Stomach (tissue), 8 donors: ENCODE measurements at regions not wholly inside any gene's neighbourhood (a gene's known extent, or its start where the extent isn't known, plus 50 kb on each side); places are given as distances from the start of the nearest gene placed in this dataset.

Experiments
- DNase-seq, 2 donors: peaks; one replicate each; pipeline versions ENCODE4 v3.0.0 to v3.0.0-alpha.2; 2013 to 2019
- H3K27ac ChIP-seq, 5 donors: fragments of 200-600 bp in 4 of 5; sonication (generic) in 4 of 5; one replicate each; pipeline ENCODE4 v1.5.1; 2013 to 2019; ENCODE audit warnings: mild to moderate bottlenecking in 1 of 5, moderate library complexity in 1 of 5
- H3K27me3 ChIP-seq, 3 donors: fragments of 200-600 bp; sonication (generic); one replicate each; pipeline ENCODE4 v1.5.1; 2017 to 2019; ENCODE audit warnings: mixed run types in 1 of 3
- H3K36me3 ChIP-seq, 4 donors: fragments of 200-600 bp; sonication (generic); 1 replicate in 3 of 4; 2 replicates in 1 of 4; pipeline ENCODE4 v1.5.1; 2016 to 2019
- H3K4me1 ChIP-seq, 4 donors: fragments of 200-600 bp; sonication (generic); one replicate each; pipeline ENCODE4 v1.5.1; 2016 to 2019
- H3K4me3 ChIP-seq, 4 donors: fragments of 200-600 bp; sonication (generic) in 3 of 4; one replicate each; pipeline ENCODE4 v1.5.1; 2016 to 2019; ENCODE audit warnings: mild to moderate bottlenecking in 1 of 4
- H3K9me3 ChIP-seq, 4 donors: fragments of 200-600 bp; sonication (generic); one replicate each; pipeline ENCODE4 v1.5.1; 2016 to 2019
- EP300 ChIP-seq: sonication (generic); formaldehyde crosslinking; IDR thresholded peaks from one replicate; pipeline ENCODE4 v1.6.1; 2017; ENCODE audit warnings: antibody characterized with exemption
- POLR2A ChIP-seq, 4 donors: fragments of 450-650 bp; IDR thresholded peaks; one replicate each; pipeline ENCODE4 v1.6.1; 2016; ENCODE audit warnings: antibody characterized with exemption in 4 of 4, control low read depth in 2 of 4, mild to moderate bottlenecking in 1 of 4, moderate library complexity in 1 of 4
- POLR2AphosphoS5 ChIP-seq, 3 donors: sonication (generic); formaldehyde crosslinking; IDR thresholded peaks; one replicate each; pipeline ENCODE4 v1.6.1; 2016; ENCODE audit warnings: antibody characterized with exemption in 3 of 3
- WGBS, 5 donors: extraction: QIAGEN DNeasy Blood & Tissue Kit in 3 of 5; methylation state at CpG; one replicate each; pipeline versions ENCODE4 v1.1.5 to v1.1.7; 2013 to 2018; 5-methylcytosine and 5-hydroxymethylcytosine counted together
- intact Hi-C: fragments of 100-400 bp; cut with DNase I; formaldehyde crosslinking; loops from one replicate; pipeline ENCODE4 v1.15.1; 2023; ENCODE audit warnings: low total_unique reads
- small RNA-seq, 4 donors: library from RNA; depleted of rRNA; stranded (forward); fragments of <200 nt; gene quantifications; one replicate each; pipeline ENCODE3, GENCODE V24; 2016
- TF ChIP-seq, protein P1 (sequence below), 7 experiments: fragments of 450-650 bp in 4 of 7; fragments of 200-600 bp in 3 of 7; sonication (generic) in 3 of 7; IDR thresholded peaks; one replicate each; pipeline ENCODE4 v1.5.1; 2016 to 2019; ENCODE audit warnings: antibody characterized with exemption in 7 of 7, control low read depth in 2 of 7, mild to moderate bottlenecking in 1 of 7
- donor health status: healthy with polysubstance abuse.
- donor health status: Bipolar disorder and iron deficiency.
- donor health status: healthy.

DNA sequence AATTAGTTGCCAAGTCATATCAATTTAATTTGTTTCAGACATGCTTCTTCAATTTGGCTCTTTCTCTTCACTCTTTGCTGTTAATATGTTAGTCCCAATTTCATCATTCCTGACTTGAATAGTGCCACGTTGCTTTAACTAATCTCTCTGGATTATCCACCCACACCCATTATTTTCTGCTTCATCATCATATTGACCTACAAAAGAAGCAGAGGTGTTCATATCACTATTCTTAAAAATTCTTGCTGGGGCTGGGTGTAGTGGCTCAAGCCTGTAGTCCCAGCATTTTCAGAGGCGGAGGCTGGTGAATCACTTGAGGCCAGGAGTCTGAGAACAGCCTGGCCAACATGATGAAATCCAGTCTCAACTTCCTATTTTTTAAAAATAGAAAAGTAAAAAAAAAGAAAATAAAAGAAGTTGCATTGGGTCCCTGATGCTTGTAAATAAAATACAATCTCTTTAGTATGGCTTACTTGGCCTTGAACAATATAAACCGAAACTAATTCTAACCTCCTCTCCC, 65.7 kb upstream of the KCNIP4 start:
- intact Hi-C loops: no loop called here

DNA sequence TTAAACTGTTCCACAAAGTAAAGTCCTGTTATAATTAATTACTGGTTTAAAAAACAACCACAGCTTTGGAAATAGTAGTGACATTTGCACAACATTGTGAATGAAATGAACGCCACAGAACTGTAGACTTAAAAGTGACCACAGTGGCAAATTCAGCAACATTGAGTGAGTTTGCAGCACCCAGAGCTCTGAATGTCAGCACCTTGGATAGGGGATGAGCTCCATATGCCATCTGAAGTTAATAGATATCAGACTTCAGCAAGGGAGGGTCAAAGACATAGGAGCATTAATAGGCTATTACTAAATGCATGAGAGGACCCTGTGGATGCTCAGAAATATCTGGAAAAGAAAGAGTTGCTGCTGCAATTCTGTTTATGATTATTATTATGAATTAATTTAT, 55.3 kb upstream of the KCNIP4 start:
- no peaks in the 10 kb centered on the region for H3K36me3 ChIP-seq
- no peaks in the 10 kb centered on the region for H3K27me3 ChIP-seq
- TF ChIP-seq, protein P1, sequence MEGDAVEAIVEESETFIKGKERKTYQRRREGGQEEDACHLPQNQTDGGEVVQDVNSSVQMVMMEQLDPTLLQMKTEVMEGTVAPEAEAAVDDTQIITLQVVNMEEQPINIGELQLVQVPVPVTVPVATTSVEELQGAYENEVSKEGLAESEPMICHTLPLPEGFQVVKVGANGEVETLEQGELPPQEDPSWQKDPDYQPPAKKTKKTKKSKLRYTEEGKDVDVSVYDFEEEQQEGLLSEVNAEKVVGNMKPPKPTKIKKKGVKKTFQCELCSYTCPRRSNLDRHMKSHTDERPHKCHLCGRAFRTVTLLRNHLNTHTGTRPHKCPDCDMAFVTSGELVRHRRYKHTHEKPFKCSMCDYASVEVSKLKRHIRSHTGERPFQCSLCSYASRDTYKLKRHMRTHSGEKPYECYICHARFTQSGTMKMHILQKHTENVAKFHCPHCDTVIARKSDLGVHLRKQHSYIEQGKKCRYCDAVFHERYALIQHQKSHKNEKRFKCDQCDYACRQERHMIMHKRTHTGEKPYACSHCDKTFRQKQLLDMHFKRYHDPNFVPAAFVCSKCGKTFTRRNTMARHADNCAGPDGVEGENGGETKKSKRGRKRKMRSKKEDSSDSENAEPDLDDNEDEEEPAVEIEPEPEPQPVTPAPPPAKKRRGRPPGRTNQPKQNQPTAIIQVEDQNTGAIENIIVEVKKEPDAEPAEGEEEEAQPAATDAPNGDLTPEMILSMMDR (IDR thresholded peaks at IDR 0.05): no peak
- TF ChIP-seq POLR2AphosphoS5 (IDR thresholded peaks at IDR 0.05) (no peak), POLR2A (IDR thresholded peaks at IDR 0.05) (no peak), EP300 (no peak)
- H3K4me1 ChIP-seq: no peaks in the 10 kb centered on the region
- WGBS, 5 donors: 77 to 84% (median 83%) methylated on average over 1 of the region's 1 CpG
- no peaks in the 10 kb centered on the region for H3K9me3 ChIP-seq
- intact Hi-C loops: no loop called here
- H3K27ac ChIP-seq: no peak overlapping the region
- no peak overlapping the region for H3K4me3 ChIP-seq
- DNase-seq: no peak

More for the DNA sequence above, 65.7 kb upstream of the KCNIP4 start:
- Histone ChIP-seq H3K27me3 (no peaks in the 10 kb centered on the region), H3K4me3 (no peak overlapping the region), H3K36me3 (no peaks in the 10 kb centered on the region), H3K27ac (no peak overlapping the region), H3K9me3 (no peaks in the 10 kb centered on the region), H3K4me1 (no peaks in the 10 kb centered on the region)
- DNase-seq: no peak
- WGBS, 5 donors: 49 to 85% (median 57%) methylated on average over 3 of the region's 3 CpGs
- TF ChIP-seq POLR2AphosphoS5 (IDR thresholded peaks at IDR 0.05) (no peak), POLR2A (IDR thresholded peaks at IDR 0.05) (no peak), EP300 (no peak)
- TF ChIP-seq, protein P1 (IDR thresholded peaks at IDR 0.05): no peak

Small RNA genes lying in the stretch of these regions (small RNA-seq; reads per million reads assigned to genes)
- gene RNU6-420P: 0 reads per million in 4 donors
